Chondrocyte (in vitro differentiated cells): ENCODE measurements at regions not wholly inside any gene's neighbourhood (a gene's known extent, or its start where the extent isn't known, plus 50 kb on each side); places are given as distances from the start of the nearest gene placed in this dataset.

Experiments used
- DNase-seq: peaks from one replicate; pipeline ENCODE4 v3.0.0; 2021; ENCODE audit warnings: mixed read lengths, low spot score
- H3K27ac Mint-ChIP-seq: one replicate; pipeline ENCODE4 v1.8.0; 2021; ENCODE audit warnings: mild to moderate bottlenecking, moderate library complexity, mixed read lengths; ENCODE audit not compliant: unreplicated experiment
- H3K27me3 Mint-ChIP-seq: 2 replicates; pipeline ENCODE4 v1.8.0; 2021; ENCODE audit warnings: low read depth, mixed read lengths
- H3K36me3 Mint-ChIP-seq: 2 replicates; pipeline ENCODE4 v1.8.0; 2021; ENCODE audit warnings: low read depth, mixed read lengths
- H3K4me1 Mint-ChIP-seq: 2 replicates; pipeline ENCODE4 v1.8.0; 2021; ENCODE audit warnings: low read depth, mild to moderate bottlenecking, mixed read lengths
- H3K4me3 Mint-ChIP-seq: one replicate; pipeline ENCODE4 v1.8.0; 2021; ENCODE audit warnings: mild to moderate bottlenecking, moderate library complexity, mixed read lengths; ENCODE audit not compliant: unreplicated experiment
- H3K9me3 Mint-ChIP-seq: 2 replicates; pipeline ENCODE4 v1.8.0; 2021; ENCODE audit warnings: low read depth, mixed read lengths
- TF ChIP-seq, protein P1 (sequence below): fragments of 200-600 bp; sonication (generic); IDR thresholded peaks from 2 replicates; pipeline ENCODE4 v1.5.0; 2021; ENCODE audit warnings: antibody characterized with exemption, mild to moderate bottlenecking, moderate library complexity

DNA sequence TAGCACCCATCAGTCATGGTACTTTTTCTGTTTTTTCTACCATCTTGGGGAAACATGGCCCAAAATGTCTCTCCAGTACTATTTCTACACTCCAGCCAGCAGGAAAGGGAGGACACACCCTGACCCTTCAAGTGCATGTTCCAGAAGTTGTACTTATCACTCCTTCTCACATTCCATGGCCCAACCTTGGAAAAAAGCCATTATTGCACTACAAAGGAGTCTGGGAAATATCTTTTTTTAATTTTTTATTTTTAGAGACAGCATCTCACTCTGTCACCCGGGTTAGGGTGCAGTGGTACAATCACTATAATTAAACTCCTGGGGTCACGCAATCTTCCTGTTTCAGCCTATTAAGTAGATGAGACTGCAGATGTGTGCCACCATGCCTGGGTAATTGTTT, 100.0 kb upstream of the PPP2R3A start:
- Mint-ChIP-seq H3K36me3 (no peaks in the 10 kb centered on the region), H3K4me3 (no peak overlapping the region), H3K27ac (no peak overlapping the region), H3K27me3 (peaks cover 2% of the 10 kb centered on the region), H3K4me1 (peaks cover 9% of the 10 kb centered on the region), H3K9me3 (no peaks in the 10 kb centered on the region)
- TF ChIP-seq, protein P1, sequence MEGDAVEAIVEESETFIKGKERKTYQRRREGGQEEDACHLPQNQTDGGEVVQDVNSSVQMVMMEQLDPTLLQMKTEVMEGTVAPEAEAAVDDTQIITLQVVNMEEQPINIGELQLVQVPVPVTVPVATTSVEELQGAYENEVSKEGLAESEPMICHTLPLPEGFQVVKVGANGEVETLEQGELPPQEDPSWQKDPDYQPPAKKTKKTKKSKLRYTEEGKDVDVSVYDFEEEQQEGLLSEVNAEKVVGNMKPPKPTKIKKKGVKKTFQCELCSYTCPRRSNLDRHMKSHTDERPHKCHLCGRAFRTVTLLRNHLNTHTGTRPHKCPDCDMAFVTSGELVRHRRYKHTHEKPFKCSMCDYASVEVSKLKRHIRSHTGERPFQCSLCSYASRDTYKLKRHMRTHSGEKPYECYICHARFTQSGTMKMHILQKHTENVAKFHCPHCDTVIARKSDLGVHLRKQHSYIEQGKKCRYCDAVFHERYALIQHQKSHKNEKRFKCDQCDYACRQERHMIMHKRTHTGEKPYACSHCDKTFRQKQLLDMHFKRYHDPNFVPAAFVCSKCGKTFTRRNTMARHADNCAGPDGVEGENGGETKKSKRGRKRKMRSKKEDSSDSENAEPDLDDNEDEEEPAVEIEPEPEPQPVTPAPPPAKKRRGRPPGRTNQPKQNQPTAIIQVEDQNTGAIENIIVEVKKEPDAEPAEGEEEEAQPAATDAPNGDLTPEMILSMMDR = no peak
- no peak for DNase-seq

DNA sequence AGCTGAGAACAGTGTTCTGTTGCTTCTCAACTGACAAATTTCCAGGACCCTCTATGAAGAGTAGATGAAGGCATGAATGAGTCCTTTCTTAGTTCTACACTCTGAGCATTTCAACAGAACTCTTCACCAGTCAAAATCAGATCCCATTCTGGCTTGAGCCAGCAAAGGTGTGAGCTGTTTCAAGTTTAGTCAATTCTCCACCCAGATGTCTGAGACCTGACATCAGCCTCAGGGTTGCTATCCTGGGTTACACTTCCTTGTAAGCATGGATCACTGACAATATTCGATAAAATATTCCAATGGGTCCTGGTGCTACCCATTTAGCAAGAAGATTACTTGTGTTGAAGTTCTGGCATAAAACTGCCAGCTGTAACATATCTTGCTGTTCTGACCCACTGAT, 97.6 kb upstream of the PPP2R3A start:
- H3K9me3 Mint-ChIP-seq = peaks cover 5% of the 10 kb centered on the region
- no peak overlapping the region for H3K4me3 Mint-ChIP-seq
- DNase-seq = no peak
- TF ChIP-seq, protein P1 = no peak
- H3K4me1 Mint-ChIP-seq = peaks cover 9% of the 10 kb centered on the region
- H3K36me3 Mint-ChIP-seq = no peaks in the 10 kb centered on the region
- no peaks in the 10 kb centered on the region for H3K27me3 Mint-ChIP-seq
- no peak overlapping the region for H3K27ac Mint-ChIP-seq

- no peaks in the 10 kb centered on the region for H3K27me3 Mint-ChIP-seq
- no peak overlapping the region for H3K4me3 Mint-ChIP-seq
- peaks cover 14% of the 10 kb centered on the region for H3K9me3 Mint-ChIP-seq
- TF ChIP-seq, protein P1 = no peak
- no peaks in the 10 kb centered on the region for H3K36me3 Mint-ChIP-seq
- DNase-seq = no peak
- H3K27ac Mint-ChIP-seq = no peak overlapping the region
- H3K4me1 Mint-ChIP-seq = peaks cover 9% of the 10 kb centered on the region
These were observed 96.7 kb upstream of the PPP2R3A start for GRCh38 chr3:135868801-135869200.

DNA sequence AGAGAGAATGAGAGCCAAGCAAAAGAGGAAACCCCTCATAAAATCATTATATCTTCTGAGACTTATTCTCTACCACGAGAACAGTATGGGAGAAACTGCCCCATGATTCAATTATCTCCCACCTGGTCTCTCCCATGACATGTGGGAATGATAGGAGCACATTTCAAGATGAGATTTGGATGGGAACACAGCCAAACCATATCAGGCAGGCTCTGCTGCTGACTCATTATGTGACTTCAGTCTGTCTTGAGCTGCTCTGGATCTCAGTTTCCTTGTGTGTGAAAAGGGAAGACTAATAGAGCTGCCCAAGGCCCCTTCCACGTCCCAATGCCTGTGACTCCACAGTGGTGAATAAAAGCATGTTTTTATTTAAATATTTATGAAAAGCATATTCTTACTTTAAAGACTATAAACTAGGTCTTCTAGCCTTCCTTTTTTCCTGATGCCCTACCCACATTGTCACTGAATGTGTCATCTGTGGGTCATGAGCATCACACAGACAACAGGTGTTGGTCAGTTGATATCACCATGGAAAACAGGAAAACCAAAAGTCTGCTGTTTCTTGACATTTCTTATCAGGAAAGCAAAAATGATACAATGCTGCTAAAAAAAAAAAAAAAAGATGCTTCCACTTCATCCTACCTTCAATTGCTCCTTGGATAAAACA, 96.0 kb upstream of the PPP2R3A start:
- DNase-seq = no peak
- Mint-ChIP-seq H3K27ac (no peak overlapping the region), H3K9me3 (peaks cover 20% of the 10 kb centered on the region), H3K4me3 (no peak overlapping the region), H3K4me1 (peaks cover 9% of the 10 kb centered on the region), H3K36me3 (peaks cover 2% of the 10 kb centered on the region), H3K27me3 (no peaks in the 10 kb centered on the region)
- TF ChIP-seq, protein P1 = no peak

DNA sequence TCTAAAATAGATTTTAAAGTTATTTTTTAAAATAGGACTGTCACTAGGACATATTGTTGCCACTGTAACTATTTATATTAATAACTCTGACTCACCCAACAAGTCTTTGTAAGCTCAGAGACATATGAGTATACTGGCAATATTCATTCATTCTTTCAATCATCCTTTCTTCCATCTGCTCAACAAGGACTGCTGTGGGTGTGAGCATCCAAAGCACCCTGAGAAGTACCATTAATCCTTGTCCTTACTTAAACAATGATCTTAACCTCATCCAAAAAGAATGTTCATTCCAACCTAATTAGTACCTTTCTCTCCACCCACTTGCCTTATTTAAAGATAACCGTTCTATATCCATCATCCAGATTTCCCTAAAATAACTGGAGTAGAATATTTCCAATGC, 94.2 kb upstream of the PPP2R3A start:
- H3K36me3 Mint-ChIP-seq = peaks cover 2% of the 10 kb centered on the region

More for the DNA sequence above, 94.2 kb upstream of the PPP2R3A start:
- DNase-seq = no peak
- no peak overlapping the region for H3K27ac Mint-ChIP-seq
- H3K9me3 Mint-ChIP-seq = peaks cover 30% of the 10 kb centered on the region
- TF ChIP-seq, protein P1 = no peak
- no peak overlapping the region for H3K4me3 Mint-ChIP-seq
- H3K4me1 Mint-ChIP-seq = no peaks in the 10 kb centered on the region
- H3K27me3 Mint-ChIP-seq = peaks cover 3% of the 10 kb centered on the region
